ENCODE measurements at regions not wholly inside any gene's neighbourhood (a gene's known extent, or its start where the extent isn't known, plus 50 kb on each side); places are given as distances from the start of the nearest gene placed in this dataset.
"Not testable (repeated sequence)": the region's sequence is repeated elsewhere in the genome, so short reads cannot be mapped to it uniquely, and the experiment has no call there.

- DNase-seq (ENCODE audit: extremely low spot score, insufficient read length, low read depth) (no peak), FAIRE-seq (no peak)
These were observed 143.8 kb downstream of the HSD17B3 start for GRCh38 chr9:96158147-96158546.

GRCh38 chr9:96157675-96158074, 144.3 kb downstream of the HSD17B3 start:
- DNase-seq (ENCODE audit: extremely low spot score, insufficient read length, low read depth) (no peak), FAIRE-seq (peak; percentile 77)

GRCh38 chr9:96156171-96156974, 145.6 kb downstream of the HSD17B3 start:
- FAIRE-seq (no peak), DNase-seq (ENCODE audit: extremely low spot score, insufficient read length, low read depth) (no peak)

GRCh38 chr9:96154081-96154480, 147.9 kb downstream of the HSD17B3 start:
- FAIRE-seq (no peak), DNase-seq (ENCODE audit: extremely low spot score, insufficient read length, low read depth) (no peak)

- FAIRE-seq (no peak), DNase-seq (ENCODE audit: extremely low spot score, insufficient read length, low read depth) (no peak)
These were observed 149.4 kb downstream of the HSD17B3 start for GRCh38 chr9:96152550-96152949.

- FAIRE-seq (peak; percentile 74), DNase-seq (ENCODE audit: extremely low spot score, insufficient read length, low read depth) (peak; percentile 23)
These were observed 151.4 kb downstream of the HSD17B3 start for GRCh38 chr9:96150324-96151227.

DNA sequence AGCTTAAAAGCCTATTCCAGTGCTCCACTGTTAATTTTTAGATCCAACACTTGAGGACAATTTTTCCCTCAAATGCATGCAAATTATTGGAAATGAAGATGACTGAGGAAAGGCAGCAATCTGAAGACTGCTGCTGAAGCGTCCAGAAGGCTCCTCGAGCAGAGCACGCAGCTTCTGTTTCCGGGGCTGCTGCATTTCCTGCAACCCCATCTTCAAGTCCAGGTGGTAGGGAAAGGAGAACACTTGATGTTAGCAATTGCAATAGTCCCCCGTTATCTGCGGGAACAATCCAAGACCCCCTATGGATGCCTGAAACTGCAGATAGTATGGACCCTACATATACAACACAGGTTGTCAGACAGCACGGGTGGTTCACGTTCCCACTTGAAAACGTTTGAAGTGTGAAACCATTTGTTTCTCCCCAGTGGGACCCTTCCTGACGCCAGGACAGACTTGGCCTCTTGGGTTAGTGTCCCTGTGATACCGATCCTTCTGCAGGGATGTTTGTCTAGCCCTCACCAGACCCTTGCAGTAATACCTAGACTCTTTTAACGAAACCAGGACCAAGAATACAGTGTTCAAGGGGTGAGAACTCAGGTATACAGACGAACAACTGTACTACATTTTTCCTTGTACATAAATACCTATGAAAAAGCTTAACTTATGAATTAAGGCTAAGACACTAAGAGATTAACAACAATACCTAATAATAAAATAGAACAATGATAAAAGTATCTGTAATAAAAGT, 152.3 kb downstream of the HSD17B3 start:
- no peak for DNase-seq (ENCODE audit: extremely low spot score, insufficient read length, low read depth)
- FAIRE-seq, result no peak

GRCh38 chr9:96148634-96149532, 153.1 kb downstream of the HSD17B3 start:
- DNase-seq (ENCODE audit: extremely low spot score, insufficient read length, low read depth) (no peak), FAIRE-seq (no peak)

DNA sequence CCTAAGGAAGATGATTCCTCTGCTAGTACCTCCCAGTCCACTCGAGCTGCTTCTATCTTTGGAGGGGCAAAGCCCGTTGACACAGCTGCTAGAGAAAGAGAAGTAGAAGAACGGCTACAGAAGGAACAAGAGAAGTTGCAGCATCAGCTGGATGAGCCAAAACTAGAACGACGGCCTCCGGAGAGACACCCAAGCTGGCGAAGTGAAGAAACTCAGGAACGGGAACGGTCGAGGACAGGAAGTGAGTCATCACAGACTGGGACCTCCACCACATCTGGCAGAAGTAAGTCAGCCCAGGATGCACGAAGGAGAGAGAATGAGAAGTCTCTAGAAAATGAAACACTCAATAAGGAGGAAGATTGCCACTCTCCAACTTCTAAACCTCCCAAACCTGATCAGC, 154.9 kb downstream of the HSD17B3 start:
- not testable (repeated sequence) for DNase-seq (ENCODE audit: extremely low spot score, insufficient read length, low read depth)

GRCh38 chr9:96141666-96142065, 160.3 kb downstream of the HSD17B3 start:
- no peak for DNase-seq (ENCODE audit: extremely low spot score, insufficient read length, low read depth)
- FAIRE-seq, result no peak

More for the DNA sequence above, 154.9 kb downstream of the HSD17B3 start:
- FAIRE-seq, result not testable (repeated sequence)

GRCh38 chr9:96141128-96141474, 160.9 kb downstream of the HSD17B3 start:
- DNase-seq (ENCODE audit: extremely low spot score, insufficient read length, low read depth), result no peak
- no peak for FAIRE-seq

- no peak for DNase-seq (ENCODE audit: extremely low spot score, insufficient read length, low read depth)
- no peak for FAIRE-seq
These were observed 161.5 kb downstream of the HSD17B3 start for GRCh38 chr9:96140296-96141127.

- DNase-seq (ENCODE audit: extremely low spot score, insufficient read length, low read depth) (no peak), FAIRE-seq (no peak)
These were observed 162.2 kb downstream of the HSD17B3 start for GRCh38 chr9:96139592-96140295.

GRCh38 chr9:96138616-96139015, 163.4 kb downstream of the HSD17B3 start:
- no peak for FAIRE-seq
- no peak for DNase-seq (ENCODE audit: extremely low spot score, insufficient read length, low read depth)

DNA sequence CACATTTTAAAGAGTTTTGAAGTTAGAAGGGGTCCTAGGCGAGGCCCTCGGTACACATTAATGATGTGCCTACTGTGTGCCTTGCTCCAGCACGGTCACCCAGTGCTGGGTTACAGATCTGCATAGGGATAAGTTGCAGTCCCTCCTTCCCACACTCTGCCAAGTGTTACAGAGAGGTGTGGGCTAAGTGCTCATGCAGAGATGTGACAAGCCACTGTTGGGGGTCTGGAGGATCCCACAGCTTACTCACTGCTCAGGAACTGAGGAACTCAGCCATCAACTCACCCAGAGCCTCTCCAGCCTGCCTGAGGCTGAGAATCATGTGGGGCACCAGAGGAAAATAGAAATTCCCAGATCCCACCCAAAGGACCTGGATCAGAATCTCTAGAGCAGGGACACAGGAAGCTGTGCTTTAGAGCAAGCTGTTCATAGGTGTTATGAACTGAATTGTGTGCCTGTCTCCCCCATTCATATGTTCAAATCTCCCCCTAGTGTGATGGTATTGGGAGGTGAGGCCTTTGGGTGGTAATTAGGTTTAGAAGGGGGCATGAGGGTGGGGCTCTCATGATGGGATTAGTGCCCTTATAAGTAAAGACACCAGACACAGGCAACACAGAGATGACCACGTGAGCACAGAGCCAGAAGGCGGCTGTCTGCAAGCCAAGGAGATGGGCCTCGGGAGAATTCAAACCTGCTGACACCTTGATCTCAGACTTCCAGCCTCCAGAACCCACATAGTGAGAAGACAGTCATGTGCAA, 164.1 kb downstream of the HSD17B3 start:
- DNase-seq (ENCODE audit: extremely low spot score, insufficient read length, low read depth) (no peak), FAIRE-seq (no peak)

GRCh38 chr9:96136992-96137670, 164.8 kb downstream of the HSD17B3 start:
- DNase-seq (ENCODE audit: extremely low spot score, insufficient read length, low read depth) (peak; percentile 45), FAIRE-seq (peak; percentile 89)

Measured in GM18507 (cell line).